ENCODE measurements at regions not wholly inside any gene's neighbourhood (a gene's known extent, or its start where the extent isn't known, plus 50 kb on each side); places are given as distances from the start of the nearest gene placed in this dataset.

DNA sequence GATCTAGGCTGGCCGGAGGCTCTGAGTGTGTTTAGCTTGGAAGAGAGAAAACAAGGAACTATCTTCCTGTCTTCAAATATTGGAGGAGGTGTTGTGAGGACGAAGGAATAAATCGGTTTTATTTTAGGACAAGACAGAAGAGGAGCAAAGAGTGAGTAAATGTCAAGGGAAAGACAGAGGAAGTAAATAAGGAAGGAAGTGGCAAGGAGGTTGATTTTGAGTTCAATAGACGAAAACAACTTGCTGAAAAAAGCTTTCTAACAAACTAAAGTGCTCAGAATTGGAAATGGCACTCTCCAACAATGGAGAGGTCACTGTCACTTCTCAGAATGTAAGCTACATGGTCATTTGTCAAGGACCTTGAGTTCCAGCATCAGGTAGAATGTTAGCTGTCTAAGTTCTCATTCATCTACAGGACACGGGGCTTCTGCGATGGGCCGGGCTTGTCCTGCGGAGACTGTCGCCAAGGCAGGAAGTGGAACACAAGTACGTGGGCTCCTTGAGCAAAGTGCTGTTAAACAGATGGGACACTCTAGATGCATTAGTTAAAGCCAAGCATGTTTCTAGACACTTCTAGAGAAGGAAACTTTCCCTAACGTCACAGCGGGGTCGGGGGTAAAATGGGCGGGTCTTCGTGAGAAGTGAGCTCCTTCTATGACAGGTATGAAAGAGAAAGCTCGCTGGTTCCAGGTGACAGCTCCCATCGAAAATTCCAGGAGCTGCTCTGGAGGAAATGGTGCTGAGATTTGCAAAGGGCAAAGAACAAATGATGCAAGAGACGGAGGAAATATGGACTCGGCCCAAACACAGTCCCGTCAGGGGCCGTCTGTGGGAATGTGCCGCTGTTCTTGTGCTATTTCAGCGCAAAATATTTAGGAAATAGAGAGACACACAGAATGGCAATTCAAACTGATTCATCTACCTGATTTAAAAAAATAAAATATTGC is 103.9 kb upstream of the UBL3 start:
- Mint-ChIP-seq H3K9me3 (no peaks in the 10 kb centered on the region), H3K27ac (no peak overlapping the region), H3K36me3 (no peaks in the 10 kb centered on the region), H3K4me1 (peaks cover 2% of the 10 kb centered on the region), H3K27me3 (ENCODE audit: low read depth) (peaks cover 2% of the 10 kb centered on the region), H3K4me3 (no peak overlapping the region)
- TF ChIP-seq, protein P1, sequence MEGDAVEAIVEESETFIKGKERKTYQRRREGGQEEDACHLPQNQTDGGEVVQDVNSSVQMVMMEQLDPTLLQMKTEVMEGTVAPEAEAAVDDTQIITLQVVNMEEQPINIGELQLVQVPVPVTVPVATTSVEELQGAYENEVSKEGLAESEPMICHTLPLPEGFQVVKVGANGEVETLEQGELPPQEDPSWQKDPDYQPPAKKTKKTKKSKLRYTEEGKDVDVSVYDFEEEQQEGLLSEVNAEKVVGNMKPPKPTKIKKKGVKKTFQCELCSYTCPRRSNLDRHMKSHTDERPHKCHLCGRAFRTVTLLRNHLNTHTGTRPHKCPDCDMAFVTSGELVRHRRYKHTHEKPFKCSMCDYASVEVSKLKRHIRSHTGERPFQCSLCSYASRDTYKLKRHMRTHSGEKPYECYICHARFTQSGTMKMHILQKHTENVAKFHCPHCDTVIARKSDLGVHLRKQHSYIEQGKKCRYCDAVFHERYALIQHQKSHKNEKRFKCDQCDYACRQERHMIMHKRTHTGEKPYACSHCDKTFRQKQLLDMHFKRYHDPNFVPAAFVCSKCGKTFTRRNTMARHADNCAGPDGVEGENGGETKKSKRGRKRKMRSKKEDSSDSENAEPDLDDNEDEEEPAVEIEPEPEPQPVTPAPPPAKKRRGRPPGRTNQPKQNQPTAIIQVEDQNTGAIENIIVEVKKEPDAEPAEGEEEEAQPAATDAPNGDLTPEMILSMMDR (IDR thresholded peaks at IDR 0.05; ENCODE audit: unreplicated experiment), result no peak
- DNase-seq (ENCODE audit: low spot score in 2 of 2, unreplicated experiment in 2 of 2), result no peak

DNA sequence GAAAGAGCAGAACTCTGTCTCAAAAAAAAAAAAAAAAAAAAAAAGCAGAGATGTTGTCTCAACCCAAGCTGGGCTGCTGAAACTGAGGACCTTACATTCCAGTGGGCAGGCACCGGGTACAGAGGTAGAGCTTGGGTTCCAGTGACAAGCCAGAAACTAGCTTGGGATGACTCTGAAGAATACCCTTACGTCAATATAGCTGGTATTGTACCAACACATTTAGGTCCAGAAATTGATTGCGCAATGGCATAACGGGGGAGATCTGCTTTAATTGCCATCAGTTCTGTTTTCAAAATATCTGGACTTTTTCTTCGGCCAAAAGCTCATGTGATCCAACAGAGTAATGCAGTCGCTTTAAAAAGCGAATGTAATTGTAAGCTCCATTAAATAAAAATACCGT is 103.1 kb upstream of the UBL3 start:
- no peaks in the 10 kb centered on the region for H3K9me3 Mint-ChIP-seq
- no peaks in the 10 kb centered on the region for H3K36me3 Mint-ChIP-seq

DNA sequence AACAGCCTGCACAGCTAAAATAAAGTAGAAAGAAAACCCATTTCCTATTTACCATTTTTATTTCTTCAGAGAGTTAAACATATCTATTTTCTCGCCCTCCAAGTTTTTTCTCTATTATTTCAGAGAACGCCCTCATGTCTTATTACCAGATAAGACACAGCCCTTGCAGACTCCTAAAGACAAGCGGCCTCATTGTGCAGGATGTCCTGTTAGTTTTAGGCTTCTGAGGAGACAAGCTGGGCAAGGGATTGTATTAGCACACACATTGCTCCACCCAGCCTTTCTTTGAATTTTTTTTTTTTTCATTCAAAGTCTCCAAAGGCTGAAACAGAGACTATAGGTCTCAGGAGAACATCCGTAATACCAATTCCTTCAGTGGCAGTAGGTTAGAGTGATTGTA is 101.8 kb upstream of the UBL3 start:
- H3K36me3 Mint-ChIP-seq, result no peaks in the 10 kb centered on the region
- no peaks in the 10 kb centered on the region for H3K27me3 Mint-ChIP-seq (ENCODE audit: low read depth)
- DNase-seq (ENCODE audit: low spot score in 2 of 2, unreplicated experiment in 2 of 2), result no peak
- H3K4me3 Mint-ChIP-seq, result no peak overlapping the region
- TF ChIP-seq, protein P1 (IDR thresholded peaks at IDR 0.05; ENCODE audit: unreplicated experiment), result no peak
- no peaks in the 10 kb centered on the region for H3K9me3 Mint-ChIP-seq
- no peak overlapping the region for H3K27ac Mint-ChIP-seq
- peaks cover 8% of the 10 kb centered on the region for H3K4me1 Mint-ChIP-seq

More for the DNA sequence above, 103.1 kb upstream of the UBL3 start:
- Mint-ChIP-seq H3K27ac (no peak overlapping the region), H3K27me3 (ENCODE audit: low read depth) (no peaks in the 10 kb centered on the region), H3K4me3 (no peak overlapping the region), H3K4me1 (peaks cover 4% of the 10 kb centered on the region)
- TF ChIP-seq, protein P1 (IDR thresholded peaks at IDR 0.05; ENCODE audit: unreplicated experiment), result no peak
- DNase-seq (ENCODE audit: low spot score in 2 of 2, unreplicated experiment in 2 of 2), result no peak

DNA sequence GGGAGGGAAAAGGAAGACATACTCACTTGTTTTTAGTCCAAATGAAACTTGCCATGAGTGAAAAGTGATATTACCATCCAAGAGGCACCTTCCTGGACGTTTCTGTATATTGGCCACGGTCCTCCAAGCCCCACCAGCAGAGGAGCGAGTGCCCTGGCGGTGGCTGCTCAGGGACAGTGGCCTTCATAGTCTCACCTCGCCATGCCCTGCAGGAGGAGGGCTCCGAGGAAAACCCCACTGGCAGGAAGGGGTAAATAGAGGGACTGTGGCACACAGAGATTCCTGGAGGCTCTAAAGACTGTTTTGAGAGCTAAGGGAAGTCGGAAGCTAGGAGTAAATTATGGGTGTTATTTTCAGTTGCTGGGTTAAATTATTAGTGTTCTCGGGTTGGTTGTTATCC is 98.4 kb upstream of the UBL3 start:
- no peak overlapping the region for H3K27ac Mint-ChIP-seq
- DNase-seq (ENCODE audit: low spot score in 2 of 2, unreplicated experiment in 2 of 2), result no peak
- no peak overlapping the region for H3K4me3 Mint-ChIP-seq
- H3K4me1 Mint-ChIP-seq, result peaks cover 10% of the 10 kb centered on the region
- H3K27me3 Mint-ChIP-seq (ENCODE audit: low read depth), result no peaks in the 10 kb centered on the region
- no peaks in the 10 kb centered on the region for H3K9me3 Mint-ChIP-seq
- no peaks in the 10 kb centered on the region for H3K36me3 Mint-ChIP-seq
- TF ChIP-seq, protein P1 (IDR thresholded peaks at IDR 0.05; ENCODE audit: unreplicated experiment), result no peak

DNA sequence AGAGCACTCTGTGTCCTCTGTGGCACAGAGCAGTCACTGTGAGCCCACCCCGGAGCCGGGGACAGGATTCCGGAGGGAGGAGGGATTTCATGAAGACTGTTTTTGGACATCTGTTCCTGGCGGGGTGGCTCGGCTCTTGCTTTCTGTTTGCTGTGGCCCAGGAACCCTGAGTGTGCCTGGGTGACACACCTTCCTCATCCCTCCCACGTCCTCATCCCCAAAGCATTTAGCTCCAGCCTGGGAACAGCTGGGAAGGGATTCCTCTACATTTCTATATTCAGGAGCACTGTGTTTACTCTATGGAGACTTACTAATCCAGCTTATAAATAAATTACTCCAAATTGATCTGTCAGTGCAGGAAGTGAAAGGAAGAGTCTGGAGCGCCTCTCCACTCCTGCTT is 97.8 kb upstream of the UBL3 start:
- DNase-seq (ENCODE audit: low spot score in 2 of 2, unreplicated experiment in 2 of 2), result no peak
- Mint-ChIP-seq H3K36me3 (no peaks in the 10 kb centered on the region), H3K9me3 (no peaks in the 10 kb centered on the region), H3K27ac (no peak overlapping the region), H3K4me1 (peaks cover 10% of the 10 kb centered on the region), H3K4me3 (no peak overlapping the region), H3K27me3 (ENCODE audit: low read depth) (no peaks in the 10 kb centered on the region)
- TF ChIP-seq, protein P1 (IDR thresholded peaks at IDR 0.05; ENCODE audit: unreplicated experiment), result no peak
